Stomach (tissue), 8 donors: ENCODE measurements at regions not wholly inside any gene's neighbourhood (a gene's known extent, or its start where the extent isn't known, plus 50 kb on each side); places are given as distances from the start of the nearest gene placed in this dataset.
A peak's percentile ranks its signal among the peaks of the same experiment; 100 is the strongest.

Source experiments
- DNase-seq, 2 donors: peaks; one replicate each; pipeline versions ENCODE4 v3.0.0 to v3.0.0-alpha.2; 2013 to 2019
- H3K27ac ChIP-seq, 5 donors: fragments of 200-600 bp in 4 of 5; sonication (generic) in 4 of 5; one replicate each; pipeline ENCODE4 v1.5.1; 2013 to 2019; ENCODE audit warnings: mild to moderate bottlenecking in 1 of 5, moderate library complexity in 1 of 5
- H3K27me3 ChIP-seq, 3 donors: fragments of 200-600 bp; sonication (generic); one replicate each; pipeline ENCODE4 v1.5.1; 2017 to 2019; ENCODE audit warnings: mixed run types in 1 of 3
- H3K36me3 ChIP-seq, 4 donors: fragments of 200-600 bp; sonication (generic); 1 replicate in 3 of 4; 2 replicates in 1 of 4; pipeline ENCODE4 v1.5.1; 2016 to 2019
- H3K4me1 ChIP-seq, 4 donors: fragments of 200-600 bp; sonication (generic); one replicate each; pipeline ENCODE4 v1.5.1; 2016 to 2019
- H3K4me3 ChIP-seq, 4 donors: fragments of 200-600 bp; sonication (generic) in 3 of 4; one replicate each; pipeline ENCODE4 v1.5.1; 2016 to 2019; ENCODE audit warnings: mild to moderate bottlenecking in 1 of 4
- H3K9me3 ChIP-seq, 4 donors: fragments of 200-600 bp; sonication (generic); one replicate each; pipeline ENCODE4 v1.5.1; 2016 to 2019
- EP300 ChIP-seq: sonication (generic); formaldehyde crosslinking; IDR thresholded peaks from one replicate; pipeline ENCODE4 v1.6.1; 2017; ENCODE audit warnings: antibody characterized with exemption
- POLR2A ChIP-seq, 4 donors: fragments of 450-650 bp; IDR thresholded peaks; one replicate each; pipeline ENCODE4 v1.6.1; 2016; ENCODE audit warnings: antibody characterized with exemption in 4 of 4, control low read depth in 2 of 4, mild to moderate bottlenecking in 1 of 4, moderate library complexity in 1 of 4
- POLR2AphosphoS5 ChIP-seq, 3 donors: sonication (generic); formaldehyde crosslinking; IDR thresholded peaks; one replicate each; pipeline ENCODE4 v1.6.1; 2016; ENCODE audit warnings: antibody characterized with exemption in 3 of 3
- WGBS, 5 donors: extraction: QIAGEN DNeasy Blood & Tissue Kit in 3 of 5; methylation state at CpG; one replicate each; pipeline versions ENCODE4 v1.1.5 to v1.1.7; 2013 to 2018; 5-methylcytosine and 5-hydroxymethylcytosine counted together
- intact Hi-C: fragments of 100-400 bp; cut with DNase I; formaldehyde crosslinking; loops from one replicate; pipeline ENCODE4 v1.15.1; 2023; ENCODE audit warnings: low total_unique reads
- TF ChIP-seq, protein P1 (sequence below), 7 experiments: fragments of 450-650 bp in 4 of 7; fragments of 200-600 bp in 3 of 7; sonication (generic) in 3 of 7; IDR thresholded peaks; one replicate each; pipeline ENCODE4 v1.5.1; 2016 to 2019; ENCODE audit warnings: antibody characterized with exemption in 7 of 7, control low read depth in 2 of 7, mild to moderate bottlenecking in 1 of 7
- donor health status: healthy with polysubstance abuse.
- donor health status: Bipolar disorder and iron deficiency.
- donor health status: healthy.

DNA sequence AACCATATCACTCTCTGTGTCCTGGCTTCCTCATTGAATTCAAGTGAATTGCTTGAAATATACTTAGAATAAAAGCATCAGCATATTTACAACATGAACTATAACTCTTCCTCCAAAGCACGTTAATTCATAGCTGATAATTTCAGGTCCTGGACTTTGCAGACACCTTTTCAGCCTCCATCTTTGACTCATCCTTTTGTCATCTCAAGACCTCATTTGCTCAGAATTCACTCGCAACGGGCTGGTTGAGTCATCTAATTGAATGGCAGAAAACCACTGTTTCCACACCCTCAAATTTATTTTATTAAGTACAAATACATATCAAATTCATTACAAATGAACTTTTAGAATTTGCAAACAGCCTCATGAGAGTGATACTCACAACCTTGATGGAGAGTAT, 545.7 kb downstream of the GATA3 start:
- intact Hi-C loops: no loop called here
- no peaks in the 10 kb centered on the region for H3K36me3 ChIP-seq
- peaks cover 0 to 5% (median 0%) of the 10 kb centered on the region in 4 donors for H3K9me3 ChIP-seq
- TF ChIP-seq EP300: no peak
- no peak for TF ChIP-seq POLR2AphosphoS5 (IDR thresholded peaks at IDR 0.05)
- TF ChIP-seq, protein P1, sequence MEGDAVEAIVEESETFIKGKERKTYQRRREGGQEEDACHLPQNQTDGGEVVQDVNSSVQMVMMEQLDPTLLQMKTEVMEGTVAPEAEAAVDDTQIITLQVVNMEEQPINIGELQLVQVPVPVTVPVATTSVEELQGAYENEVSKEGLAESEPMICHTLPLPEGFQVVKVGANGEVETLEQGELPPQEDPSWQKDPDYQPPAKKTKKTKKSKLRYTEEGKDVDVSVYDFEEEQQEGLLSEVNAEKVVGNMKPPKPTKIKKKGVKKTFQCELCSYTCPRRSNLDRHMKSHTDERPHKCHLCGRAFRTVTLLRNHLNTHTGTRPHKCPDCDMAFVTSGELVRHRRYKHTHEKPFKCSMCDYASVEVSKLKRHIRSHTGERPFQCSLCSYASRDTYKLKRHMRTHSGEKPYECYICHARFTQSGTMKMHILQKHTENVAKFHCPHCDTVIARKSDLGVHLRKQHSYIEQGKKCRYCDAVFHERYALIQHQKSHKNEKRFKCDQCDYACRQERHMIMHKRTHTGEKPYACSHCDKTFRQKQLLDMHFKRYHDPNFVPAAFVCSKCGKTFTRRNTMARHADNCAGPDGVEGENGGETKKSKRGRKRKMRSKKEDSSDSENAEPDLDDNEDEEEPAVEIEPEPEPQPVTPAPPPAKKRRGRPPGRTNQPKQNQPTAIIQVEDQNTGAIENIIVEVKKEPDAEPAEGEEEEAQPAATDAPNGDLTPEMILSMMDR (IDR thresholded peaks at IDR 0.05): no peak
- TF ChIP-seq POLR2A (IDR thresholded peaks at IDR 0.05): no peak
- no peaks in the 10 kb centered on the region for H3K27me3 ChIP-seq
- DNase-seq: no peak
- H3K4me1 ChIP-seq: no peaks in the 10 kb centered on the region
- WGBS, 5 donors: 75 to 88% (median 84%) methylated on average over 3 of the region's 3 CpGs
- no peak overlapping the region for H3K27ac ChIP-seq
- no peak overlapping the region for H3K4me3 ChIP-seq

DNA sequence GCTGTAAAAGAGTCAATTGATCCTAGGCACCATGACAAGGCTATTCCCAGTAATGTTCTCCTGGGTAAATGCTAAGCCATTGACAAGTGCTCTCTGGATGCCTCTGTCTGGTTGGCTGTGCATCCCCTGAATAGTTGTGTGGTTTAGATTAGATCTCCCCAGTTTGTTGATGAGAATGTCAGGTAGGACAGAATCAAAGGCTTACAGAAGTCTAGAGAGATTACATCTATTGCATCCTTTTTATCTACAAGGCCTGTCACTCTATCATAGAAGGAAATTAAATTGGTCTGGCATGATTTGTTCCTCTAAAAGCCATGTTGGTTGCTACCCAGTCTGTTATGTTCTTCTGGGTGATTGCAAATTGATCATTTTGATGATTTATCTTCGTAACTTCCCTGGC, 548.3 kb downstream of the GATA3 start:
- DNase-seq: no peak
- TF ChIP-seq EP300 (no peak), POLR2A (IDR thresholded peaks at IDR 0.05) (no peak), POLR2AphosphoS5 (IDR thresholded peaks at IDR 0.05) (no peak)
- TF ChIP-seq, protein P1 (IDR thresholded peaks at IDR 0.05): no peak
- WGBS, 5 donors: 81 to 95% (median 91%) methylated on average over 1 of the region's 1 CpG
- Histone ChIP-seq H3K4me3 (no peak overlapping the region), H3K27me3 (no peaks in the 10 kb centered on the region), H3K4me1 (no peaks in the 10 kb centered on the region), H3K9me3 (peaks cover 0 to 20% (median 5%) of the 10 kb centered on the region in 4 donors), H3K36me3 (no peaks in the 10 kb centered on the region), H3K27ac (no peak overlapping the region)
- intact Hi-C loops: no loop called here

DNA sequence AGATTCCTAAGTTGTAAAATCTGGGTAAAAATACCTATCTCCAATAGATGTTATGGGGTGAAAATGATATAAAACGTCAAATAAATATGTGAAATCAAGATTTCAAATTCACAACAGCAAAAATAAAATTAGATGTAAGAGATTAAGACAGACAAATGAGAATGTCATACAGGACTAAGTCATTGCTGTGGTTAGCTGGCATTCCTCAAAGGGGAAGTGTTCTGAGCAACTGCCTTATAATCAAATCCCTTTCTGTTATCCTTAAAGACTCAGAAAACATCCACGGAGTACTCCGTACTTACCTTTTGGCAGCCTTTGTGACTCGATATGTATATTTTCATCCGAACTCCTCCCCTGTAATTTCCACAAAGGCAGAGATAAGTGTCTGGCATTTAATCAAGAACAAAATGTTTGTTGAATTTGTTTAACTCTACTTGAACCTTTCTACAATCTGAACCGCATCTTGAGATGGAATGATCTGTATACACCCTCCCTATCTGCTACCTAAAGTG, 559.6 kb downstream of the GATA3 start:
- peaks cover 0 to 13% (median 6%) of the 10 kb centered on the region in 4 donors for H3K4me1 ChIP-seq
- TF ChIP-seq POLR2A (IDR thresholded peaks at IDR 0.05) (no peak), EP300 (no peak), POLR2AphosphoS5 (IDR thresholded peaks at IDR 0.05) (peak in 2 of 3 donors; percentile 48 to 63)
- no peak overlapping the region for H3K4me3 ChIP-seq
- DNase-seq: no peak
- no peaks in the 10 kb centered on the region for H3K36me3 ChIP-seq
- intact Hi-C loops: no loop called here
- H3K9me3 ChIP-seq: no peaks in the 10 kb centered on the region
- 22 to 46% (median 31%) methylated on average over 6 of the region's 6 CpGs for WGBS, 5 donors
- H3K27me3 ChIP-seq: no peaks in the 10 kb centered on the region
- no peak overlapping the region for H3K27ac ChIP-seq

DNA sequence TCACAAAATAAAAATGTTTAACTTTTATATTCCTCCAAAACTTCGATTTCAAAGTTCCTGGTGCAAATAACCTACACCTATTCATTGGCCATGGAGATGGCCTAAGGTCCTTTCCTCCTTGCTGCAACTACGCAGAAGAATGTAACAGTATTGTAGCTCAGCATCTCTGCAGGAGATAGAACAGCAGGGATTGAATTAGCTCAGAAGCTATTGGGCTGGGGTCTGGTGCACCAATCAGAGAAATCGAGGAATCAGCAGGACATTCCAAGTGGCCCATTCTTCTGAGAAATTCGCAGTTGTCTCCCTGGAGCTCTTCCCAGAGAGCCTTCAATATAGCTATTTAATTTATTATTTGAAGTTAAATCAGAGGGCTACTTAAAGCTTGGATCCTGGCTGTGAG, 560.6 kb downstream of the GATA3 start:
- Histone ChIP-seq H3K4me3 (no peak overlapping the region), H3K27ac (no peak overlapping the region), H3K27me3 (no peaks in the 10 kb centered on the region), H3K4me1 (peaks cover 0 to 13% (median 6%) of the 10 kb centered on the region in 4 donors), H3K36me3 (no peaks in the 10 kb centered on the region), H3K9me3 (no peaks in the 10 kb centered on the region)
- whole genome bisulfite sequencing, 5 donors: 79 to 92% (median 88%) methylated on average over 4 of the region's 4 CpGs
- no peak for DNase-seq
- TF ChIP-seq, protein P1 (IDR thresholded peaks at IDR 0.05): no peak
- TF ChIP-seq POLR2A (IDR thresholded peaks at IDR 0.05) (no peak), EP300 (no peak), POLR2AphosphoS5 (IDR thresholded peaks at IDR 0.05) (no peak)
- intact Hi-C loops: no loop called here

DNA sequence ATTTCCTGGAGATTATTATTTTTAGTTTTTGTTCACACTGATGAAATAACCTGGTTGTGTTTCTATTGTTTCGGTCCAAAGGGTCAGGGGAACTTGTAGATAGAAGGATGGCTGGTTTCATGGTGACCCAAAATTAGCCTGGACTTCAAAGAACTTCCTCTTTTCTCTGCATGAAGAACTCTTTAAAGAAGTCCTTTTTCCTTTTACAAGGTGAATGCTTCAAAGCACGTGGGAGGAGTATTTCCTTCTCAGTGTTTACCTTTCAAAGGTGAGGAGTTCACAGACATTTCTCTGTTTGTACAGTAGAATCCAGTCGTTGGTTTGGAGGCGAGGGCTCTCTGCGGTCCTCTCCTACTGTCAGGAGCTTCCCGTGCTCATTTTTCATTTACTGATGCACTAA, 561.7 kb downstream of the GATA3 start:
- intact Hi-C loops: no loop called here
- DNase-seq: peak in 1 of 2 donors; percentile 32
- Histone ChIP-seq H3K4me3 (no peak overlapping the region), H3K27me3 (no peaks in the 10 kb centered on the region), H3K9me3 (no peaks in the 10 kb centered on the region), H3K4me1 (peaks cover 0 to 13% (median 6%) of the 10 kb centered on the region in 4 donors), H3K36me3 (no peaks in the 10 kb centered on the region), H3K27ac (no peak overlapping the region)
- 5 to 11% (median 9%) methylated on average over 6 of the region's 6 CpGs for WGBS, 5 donors
- TF ChIP-seq, protein P1 (IDR thresholded peaks at IDR 0.05): no peak
- TF ChIP-seq POLR2A (IDR thresholded peaks at IDR 0.05): no peak
- no peak for TF ChIP-seq POLR2AphosphoS5 (IDR thresholded peaks at IDR 0.05)
- TF ChIP-seq EP300: no peak
